SIG-M5 treated with dmso at 0.1 percent for 504 hours (cell line): ENCODE measurements at regions not wholly inside any gene's neighbourhood (a gene's known extent, or its start where the extent isn't known, plus 50 kb on each side); places are given as distances from the start of the nearest gene placed in this dataset.
"Not testable (repeated sequence)": the region's sequence is repeated elsewhere in the genome, so short reads cannot be mapped to it uniquely, and the experiment has no call there.

ENCODE experiments used
- DNase-seq: peaks from one replicate; lab custom pipeline; 2025; ENCODE audit not compliant: unreplicated experiment; lab: John Stamatoyannopoulos, UW

DNA sequence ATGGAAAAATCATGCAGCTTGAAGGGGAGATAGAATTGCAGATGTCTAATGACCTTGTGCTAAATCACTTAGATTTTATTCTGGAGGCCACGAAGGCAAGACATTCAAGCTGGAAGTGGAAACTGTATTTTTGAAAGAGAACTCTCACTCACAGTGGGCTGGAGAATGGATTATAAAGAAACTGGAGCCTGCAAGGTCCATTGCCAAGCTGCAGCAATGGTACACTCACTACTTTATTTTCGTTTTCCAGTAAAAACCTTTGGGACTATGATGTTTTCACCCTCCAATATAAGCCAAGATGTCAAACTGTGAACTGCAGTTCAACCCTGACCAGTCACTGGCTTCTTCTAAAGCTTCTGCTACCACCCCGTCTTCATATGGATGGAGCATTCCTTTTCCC, 62.0 kb downstream of the SKIDA1 start:
- no peak for DNase-seq

DNA sequence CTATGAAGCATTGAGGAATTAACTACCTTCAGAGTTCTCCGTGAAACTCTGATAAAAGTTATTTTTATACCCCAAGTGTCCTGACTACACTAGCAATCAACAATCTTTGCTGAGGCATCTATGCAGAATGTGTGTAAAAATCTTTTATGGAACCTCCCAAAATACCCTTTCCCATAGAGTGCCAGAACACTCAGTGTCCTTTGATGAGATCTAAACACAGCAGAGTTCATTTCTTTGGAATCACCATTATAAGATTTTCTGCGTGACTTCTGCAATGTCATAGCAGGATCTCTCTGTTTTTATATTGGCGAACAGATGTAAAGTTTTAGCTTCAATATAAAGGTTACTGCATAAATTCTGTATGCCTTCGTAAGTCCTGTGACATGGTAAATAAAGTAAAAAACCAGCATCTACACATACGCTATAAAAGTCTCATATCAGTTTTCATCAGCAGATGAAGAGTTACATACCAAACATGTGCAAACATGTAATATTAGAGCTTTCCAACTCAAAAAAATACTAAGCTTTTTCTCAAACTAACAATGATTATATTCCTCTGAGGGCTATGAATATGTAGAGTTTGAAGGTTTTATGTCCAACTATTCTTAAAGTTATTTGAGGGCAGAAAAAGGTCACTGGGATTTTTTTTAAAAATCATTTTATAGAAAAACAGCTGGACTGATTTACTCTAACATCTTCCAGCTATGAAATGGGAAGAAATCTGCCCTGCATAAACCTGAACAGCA, 67.2 kb downstream of the SKIDA1 start:
- DNase-seq = no peak

DNA sequence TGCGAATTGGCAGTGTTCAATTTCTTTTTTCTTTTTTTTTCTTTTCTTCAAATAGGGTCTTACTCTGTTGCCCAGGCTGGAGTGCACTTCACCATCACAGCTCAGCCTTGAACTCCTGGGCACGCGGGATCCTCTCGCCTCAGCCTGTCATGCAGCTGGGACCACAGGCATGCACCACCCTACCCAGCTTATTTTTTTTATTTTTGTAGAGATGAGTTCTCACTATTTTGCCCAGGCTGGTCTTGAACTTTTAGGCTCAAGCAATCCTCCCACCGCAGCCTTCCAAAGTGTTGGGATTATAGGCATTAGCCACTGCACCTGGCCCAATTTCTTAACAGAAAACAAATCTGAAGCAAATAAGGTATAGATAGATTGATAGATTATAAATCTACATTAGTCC, 69.3 kb downstream of the SKIDA1 start:
- no peak for DNase-seq

DNA sequence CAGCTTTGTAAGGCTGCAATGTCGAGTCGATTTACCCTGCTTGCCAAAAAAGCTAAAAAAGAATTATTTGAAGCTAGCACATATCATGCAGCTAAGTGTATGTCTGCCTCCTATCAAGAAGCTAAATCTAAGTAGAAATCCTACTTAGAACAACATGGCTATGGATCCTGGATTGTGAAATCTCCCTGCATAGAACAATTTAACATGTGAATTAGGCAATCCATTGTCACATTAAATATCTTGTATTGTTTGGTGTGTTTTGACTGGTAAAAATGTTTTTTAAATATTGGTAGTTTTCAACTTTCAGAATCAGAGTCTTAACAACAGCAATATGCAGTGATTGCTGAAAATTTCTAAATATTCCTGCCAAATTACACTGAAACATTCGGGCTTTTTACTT, 73.3 kb downstream of the SKIDA1 start:
- no peak for DNase-seq

DNA sequence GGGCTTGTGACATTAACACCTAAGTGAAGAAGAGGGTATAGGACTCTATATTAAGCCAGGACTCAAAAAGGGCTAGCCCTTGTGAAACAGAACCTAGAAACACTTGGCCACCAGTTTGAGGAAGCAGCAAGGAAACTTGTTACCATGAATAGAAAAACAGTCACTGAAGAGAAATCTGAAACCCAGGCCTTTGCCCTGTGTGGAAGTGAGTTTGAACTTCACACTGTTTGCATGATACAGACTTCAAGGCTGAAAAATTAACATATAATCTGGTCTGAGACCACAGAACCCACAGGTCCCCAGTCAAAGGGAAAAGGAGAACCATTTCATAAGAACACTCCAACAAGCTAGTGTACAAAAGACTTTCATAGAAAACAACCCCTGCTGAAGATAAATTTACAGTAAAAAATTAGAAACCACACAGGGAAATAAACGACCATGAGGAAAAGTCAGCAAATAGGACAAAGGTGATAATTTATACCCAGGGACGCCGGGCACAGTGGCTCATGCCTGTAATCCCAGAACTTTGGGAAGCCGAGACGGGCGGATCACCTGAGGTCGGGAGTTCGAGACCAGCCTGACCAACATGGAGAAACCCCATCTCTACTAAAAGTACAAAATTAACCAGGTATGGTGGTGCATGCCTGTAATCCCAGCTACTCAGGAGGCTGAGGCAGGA, 76.1 kb downstream of the SKIDA1 start:
- DNase-seq = peak; percentile 76

DNA sequence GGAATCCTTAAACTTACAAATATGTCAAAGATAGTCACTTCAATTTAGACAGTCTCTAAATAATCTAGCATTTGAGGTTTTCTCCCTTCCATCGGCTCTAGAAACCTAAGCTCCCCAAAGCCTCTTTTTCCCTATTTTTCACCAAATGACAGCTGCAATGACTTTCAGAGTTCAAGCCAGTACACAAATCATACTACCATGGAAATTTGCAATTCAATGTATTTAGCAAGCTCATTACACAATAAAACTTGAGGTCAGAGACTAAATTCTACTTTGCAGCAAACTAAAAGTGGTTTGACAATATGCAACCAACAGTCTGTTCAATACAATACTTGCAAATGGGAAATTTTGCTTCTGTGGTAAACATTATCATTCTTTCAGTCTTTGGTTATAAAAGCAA, 80.3 kb downstream of the SKIDA1 start:
- DNase-seq = no peak

DNA sequence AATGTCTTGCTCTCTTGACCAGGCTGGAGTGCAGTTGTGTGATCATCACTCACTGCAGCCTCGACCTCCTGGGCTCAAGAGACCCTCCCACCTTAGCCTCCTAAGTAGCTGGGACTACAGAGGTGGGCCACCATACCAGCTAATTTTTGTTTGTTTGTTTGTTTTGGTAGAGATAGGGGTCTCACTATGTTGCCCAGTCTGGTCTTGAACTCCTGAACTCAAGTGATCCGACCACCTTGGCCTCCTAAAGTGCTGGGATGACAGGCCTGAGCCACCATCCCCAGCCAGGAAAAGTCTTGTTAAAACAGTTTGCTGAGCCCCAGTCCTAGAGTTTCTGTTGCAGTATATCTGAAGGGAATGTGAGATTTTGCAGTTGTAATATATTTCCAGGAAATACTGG, 83.9 kb downstream of the SKIDA1 start:
- no peak for DNase-seq

DNA sequence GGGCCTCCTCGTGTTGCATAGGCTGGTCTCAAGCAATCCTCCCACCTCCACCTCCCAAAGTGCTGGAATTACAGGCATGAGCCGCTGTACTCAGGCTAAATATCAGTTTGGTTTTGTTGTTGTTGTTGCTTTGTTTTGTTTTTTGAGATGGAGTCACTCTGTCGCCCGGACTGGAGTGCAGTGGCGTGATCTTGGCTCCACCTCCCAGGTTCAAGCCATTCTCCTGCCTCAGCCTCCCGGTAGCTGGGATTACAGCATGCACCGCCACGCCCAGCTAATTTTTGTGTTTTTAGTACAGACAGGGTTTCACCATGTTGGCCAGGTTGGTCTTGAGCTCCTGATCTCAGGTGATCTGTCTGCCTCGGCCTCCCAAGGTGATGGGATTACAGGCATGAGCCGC, 86.6 kb downstream of the SKIDA1 start:
- not testable (repeated sequence) for DNase-seq

DNA sequence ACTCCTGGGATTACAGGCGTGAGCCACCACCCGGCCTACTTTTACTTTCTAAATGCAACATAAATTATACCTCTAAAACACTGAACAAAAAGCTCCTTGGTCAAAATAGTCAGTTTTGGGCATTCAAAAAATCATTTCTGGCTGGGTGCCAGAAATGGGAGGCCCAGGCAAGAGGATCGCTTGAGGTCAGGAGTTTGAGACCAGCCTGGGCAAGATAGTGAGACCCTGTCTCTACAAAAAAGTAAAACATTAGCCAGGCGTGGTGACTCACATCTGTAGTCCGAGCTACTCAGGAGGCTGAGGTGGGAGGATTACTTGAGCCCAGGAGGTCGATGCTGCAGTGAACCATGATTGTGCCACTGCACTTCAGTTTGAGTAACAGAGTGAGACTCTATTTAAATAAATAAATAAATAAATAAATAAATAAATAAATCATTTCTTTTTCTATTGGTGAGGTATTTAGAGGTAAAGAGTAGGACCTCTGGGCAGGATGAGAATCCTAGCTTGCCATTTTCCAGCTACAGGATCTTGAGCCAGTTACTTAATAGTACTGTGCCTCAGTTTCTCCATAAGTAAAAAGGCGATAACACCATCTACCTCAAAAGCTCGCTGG, 87.6 kb downstream of the SKIDA1 start:
- DNase-seq = no peak

DNA sequence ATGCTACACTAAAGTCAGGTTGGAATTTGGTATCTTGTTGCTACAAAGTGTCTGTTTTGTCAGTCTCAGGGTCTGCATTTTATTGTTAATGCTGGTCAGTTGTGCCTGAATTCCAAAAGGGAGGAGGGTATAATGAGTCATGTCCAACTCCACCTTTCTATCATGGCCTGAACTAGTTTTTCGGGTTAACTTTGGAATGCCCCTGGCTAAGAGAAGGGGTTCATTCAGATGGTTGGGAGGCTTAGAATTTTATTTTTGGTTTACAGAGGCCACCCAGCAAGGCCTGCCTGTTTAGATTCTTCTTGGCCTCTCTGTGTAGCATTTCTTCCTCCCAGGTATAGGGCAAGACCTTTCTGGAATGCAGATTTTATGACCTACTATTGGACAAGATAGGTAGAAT, 93.2 kb downstream of the SKIDA1 start:
- DNase-seq = no peak

DNA sequence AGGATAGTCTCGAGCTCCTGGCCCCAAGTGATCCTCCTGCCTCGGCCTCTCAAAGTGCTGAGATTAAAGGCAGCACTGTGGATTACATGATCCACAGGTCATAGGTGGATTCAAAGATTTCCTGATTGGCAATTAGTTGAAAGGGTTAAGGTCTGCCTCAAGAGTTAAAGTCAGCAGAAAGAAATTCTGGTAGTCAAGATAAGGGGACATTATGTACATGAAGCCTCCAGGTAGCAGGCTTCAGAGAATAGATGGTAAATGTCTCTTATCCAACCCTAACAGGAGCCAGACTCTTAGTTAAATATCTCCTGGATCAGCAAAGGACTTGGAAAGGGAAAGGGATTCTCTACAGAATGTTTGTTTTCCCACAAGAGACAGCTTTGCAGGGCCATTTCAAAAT, 93.7 kb downstream of the SKIDA1 start:
- DNase-seq = no peak

DNA sequence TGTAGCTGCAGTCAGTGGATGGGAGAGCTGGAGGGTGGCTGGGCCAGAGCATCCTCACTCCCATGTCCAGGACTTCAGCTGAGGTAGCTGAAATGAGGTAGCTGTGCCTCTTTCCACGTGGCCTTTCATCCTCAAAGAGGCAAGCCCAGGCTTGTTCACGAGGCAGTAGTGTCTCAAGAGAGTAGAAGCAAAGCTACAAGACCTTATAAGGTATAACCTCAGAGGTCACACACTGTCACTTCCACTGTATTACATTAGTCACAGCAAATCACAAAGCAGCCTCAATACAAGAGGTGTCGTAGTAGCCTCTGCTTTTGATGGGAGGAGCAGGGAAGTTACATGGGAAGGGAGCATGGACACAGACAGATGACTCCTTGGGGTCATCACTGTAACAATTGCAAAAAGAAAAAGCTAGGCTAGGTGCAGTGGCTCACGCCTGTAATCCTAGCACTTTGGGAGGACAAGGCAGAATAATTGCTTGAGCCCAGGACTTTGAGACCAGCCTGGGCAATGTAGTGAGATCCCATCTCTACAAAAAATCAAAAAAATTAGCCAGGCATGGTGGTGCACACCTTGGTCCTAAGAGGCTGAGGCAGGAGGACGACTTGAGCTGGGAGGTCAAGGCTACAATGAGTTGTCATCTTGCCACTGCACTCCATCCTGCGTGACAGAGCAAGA, 97.5 kb downstream of the SKIDA1 start:
- no peak for DNase-seq

DNA sequence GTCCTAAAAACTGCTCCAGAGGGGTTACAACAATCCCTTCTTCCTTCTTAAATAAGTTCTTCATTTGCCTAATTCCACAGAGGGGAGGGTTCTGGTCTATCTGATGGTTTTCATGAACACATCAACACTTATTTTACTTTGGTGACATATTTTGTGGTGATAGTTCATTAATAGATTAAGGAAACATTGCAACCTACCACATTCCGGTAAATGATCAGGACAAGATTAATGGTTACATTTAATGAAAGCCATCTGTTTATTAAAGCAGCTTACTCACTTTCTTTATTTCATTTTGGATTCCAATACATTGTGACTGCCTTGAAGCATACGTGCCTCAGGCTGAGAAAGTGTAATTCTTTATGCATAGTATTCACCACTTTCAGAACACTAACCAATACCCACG, 101.0 kb downstream of the SKIDA1 start:
- no peak for DNase-seq

DNA sequence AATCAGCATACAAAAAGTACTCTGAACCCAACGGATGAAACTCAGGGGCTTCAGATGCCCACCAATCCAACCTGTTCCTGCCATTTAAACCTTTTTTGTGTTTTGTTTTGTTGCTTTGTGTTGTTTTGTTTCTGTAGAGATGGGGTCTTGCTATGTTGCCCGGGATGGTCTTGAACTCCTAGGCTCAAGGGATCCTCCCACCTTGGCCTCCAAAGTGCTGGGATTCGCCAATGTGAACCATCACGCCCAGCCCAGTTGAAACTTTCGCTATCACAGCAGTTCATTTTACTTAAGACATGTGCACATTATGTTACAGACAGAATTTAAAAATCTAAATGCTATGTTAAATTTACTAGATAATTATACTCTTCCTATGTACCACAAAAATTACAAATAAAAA, 101.6 kb downstream of the SKIDA1 start:
- no peak for DNase-seq

DNA sequence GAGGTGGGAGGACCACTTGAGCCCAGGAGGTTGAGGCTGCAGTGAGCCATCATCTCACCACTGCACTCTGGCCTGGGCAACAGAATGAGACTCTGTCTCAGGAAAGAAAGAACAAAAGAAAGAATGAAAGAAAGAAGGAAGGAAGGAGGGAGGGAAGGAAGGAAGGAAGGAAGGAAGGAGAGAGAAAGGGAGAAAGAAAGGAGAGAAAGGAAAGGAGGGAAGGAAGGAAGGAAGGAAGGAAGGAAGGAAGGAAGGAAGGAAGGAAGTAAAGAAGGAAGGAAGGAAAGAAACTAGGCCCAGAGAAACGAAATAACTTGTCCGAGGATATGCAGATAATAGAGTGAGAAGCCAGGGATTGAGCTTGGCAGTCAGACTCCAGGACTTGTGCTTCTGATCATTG, 102.1 kb downstream of the SKIDA1 start:
- DNase-seq = no peak

DNA sequence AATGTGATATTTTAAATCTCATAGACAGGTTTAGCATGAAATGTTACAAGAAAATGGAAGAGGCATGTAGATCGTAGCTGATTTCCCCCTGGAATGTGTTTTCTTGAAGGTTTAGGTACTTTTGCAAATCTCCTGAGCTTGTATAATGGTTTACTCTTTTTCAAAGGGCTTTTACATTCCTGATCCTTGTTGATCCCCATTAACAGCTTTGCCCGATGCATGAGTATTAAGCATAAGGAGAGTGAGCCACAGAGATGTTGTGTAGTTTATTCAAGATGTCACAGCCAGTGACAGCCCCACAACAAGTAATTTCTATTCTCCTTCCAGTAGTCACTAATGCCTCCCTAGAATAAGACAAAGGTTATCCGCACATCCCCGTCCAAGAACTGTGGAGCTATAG, 103.7 kb downstream of the SKIDA1 start:
- no peak for DNase-seq

DNA sequence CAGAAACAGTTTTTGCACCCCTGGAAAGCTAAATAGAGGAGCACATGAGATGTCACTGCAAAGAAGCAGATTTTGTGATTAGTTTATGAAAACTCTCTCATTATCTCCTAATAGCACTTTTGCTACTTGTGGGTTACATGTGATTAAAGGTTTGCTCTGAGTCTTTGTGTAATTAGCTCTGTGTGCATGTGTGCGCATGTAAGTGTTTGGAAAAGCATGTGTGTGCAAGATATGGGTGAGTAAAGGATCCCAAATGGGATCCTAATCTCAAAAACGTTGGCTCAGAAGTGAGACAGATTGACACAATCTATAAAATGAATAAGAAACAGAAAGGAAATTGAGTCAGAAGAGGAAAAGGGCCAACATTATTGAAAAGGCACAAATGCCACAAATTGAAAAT, 104.5 kb downstream of the SKIDA1 start:
- no peak for DNase-seq

DNA sequence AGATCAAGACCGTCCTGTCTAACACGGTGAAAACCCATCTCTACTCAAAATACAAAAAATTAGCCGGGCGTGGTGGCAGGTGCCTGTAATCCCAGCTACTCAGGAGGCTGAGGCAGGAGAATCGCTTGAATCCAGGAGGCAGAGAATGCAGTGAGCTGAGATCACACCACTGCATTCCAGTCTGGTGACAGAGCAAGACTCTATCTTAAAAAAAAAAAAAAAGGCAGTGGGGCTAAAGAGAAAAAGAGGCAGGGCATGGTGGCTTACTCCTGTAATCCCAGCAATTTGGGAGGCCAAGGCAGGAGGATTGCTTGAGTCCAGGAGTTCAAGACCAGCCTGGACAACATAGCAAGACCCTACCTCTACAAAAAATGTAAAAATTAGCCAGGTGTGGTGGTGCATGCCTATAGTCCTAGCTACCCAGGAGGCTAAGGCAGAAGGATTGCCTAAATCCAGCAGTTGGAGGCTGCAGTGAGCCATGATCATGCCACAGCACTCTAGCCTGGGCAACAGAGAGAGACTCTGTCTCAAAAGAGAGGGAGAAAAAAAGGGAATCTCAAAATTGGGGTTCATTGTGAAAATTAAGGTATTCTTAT, 106.4 kb downstream of the SKIDA1 start:
- not testable (repeated sequence) for DNase-seq

DNA sequence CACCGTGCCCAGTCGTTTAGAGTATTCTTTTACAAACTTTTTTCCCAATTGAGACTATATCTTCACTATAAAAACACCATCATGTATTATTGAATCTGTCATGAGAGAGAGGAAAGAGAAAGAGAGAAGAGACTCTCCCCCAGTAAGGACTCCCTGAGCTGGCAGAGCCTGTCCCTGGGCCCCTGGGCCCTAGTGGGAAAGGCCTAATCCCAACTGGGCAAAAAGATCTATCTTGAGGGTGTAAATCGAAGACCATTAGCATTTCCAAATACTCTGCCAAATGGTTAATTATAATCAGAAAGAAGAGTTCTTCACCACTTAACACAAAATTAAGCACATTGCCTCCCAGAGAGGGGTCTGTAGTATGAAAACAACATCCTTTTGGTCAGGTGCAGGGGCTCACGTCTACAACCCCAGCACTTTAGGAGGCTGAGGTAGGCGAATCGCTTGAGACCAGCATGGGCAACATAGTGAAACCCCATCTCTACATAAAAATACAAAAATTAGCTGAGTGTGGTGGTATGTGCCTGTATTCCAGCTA, 108.2 kb downstream of the SKIDA1 start:
- no peak for DNase-seq

DNA sequence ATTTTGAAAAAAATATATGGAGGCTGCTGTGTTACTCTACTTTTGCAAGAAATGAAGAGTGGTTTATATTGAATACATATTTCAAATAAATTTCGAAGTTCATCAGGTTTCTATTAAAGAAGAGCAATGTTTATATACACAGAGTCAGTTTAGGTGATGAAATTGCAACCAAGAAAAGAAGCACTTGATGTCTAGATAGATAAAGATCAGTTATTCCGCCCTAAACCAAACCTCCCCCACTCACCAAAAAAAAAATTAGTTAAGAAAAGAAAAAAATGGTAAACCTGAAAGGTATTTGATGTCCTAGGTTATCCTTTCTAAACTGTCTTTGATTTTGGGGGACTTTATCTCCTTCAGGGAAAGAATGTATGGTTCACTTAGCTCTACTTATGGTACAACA, 111.8 kb downstream of the SKIDA1 start:
- no peak for DNase-seq

DNA sequence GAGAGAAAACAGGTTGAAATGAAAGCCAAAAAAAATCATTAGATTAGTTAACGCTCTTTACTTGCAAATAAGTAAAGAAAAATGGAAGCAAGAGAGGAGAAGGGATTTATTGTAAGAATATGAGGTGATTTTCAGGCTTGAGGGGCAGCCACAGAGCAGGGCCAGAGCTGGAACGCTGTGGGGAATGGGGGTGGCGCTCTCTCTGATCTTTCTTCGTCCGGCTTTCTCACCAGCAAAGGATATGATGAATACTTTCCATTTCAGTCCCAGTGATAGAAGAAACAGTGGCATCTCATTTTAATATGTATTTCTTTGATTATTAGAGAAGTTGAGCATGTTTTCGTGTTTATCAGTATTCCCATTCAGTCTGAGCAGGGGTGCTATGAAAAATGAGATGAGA, 112.2 kb downstream of the SKIDA1 start:
- DNase-seq = no peak
